Body of pancreas (tissue), 4 donors: ENCODE measurements at regions not wholly inside any gene's neighbourhood (a gene's known extent, or its start where the extent isn't known, plus 50 kb on each side); places are given as distances from the start of the nearest gene placed in this dataset.

Experiments used
- ATAC-seq: fragments of 150-250 bp; one replicate; pipeline ENCODE4 v1.9.1; 2016
- DNase-seq, 4 donors: peaks; one replicate each; pipeline ENCODE4 v3.0.0-alpha.2; 2019
- H3K27ac ChIP-seq, 4 donors: fragments of 200-600 bp; sonication (generic); 1 replicate in 3 of 4; 2 replicates in 1 of 4; pipeline versions ENCODE4 v1.5.1 to v1.6.1; 2016 to 2019; ENCODE audit warnings: mild to moderate bottlenecking in 1 of 4, mixed read lengths in 1 of 4, moderate library complexity in 1 of 4
- H3K27me3 ChIP-seq, 2 donors: fragments of 200-600 bp; sonication (generic); one replicate each; pipeline ENCODE4 v1.6.0; 2016; ENCODE audit warnings: mild to moderate bottlenecking in 1 of 2
- H3K36me3 ChIP-seq, 2 donors: fragments of 200-600 bp; sonication (generic); replicated peaks in 1 of 2; 2 replicates each; pipeline ENCODE4 v1.5.1; 2016; ENCODE audit warnings: low read depth in 2 of 2; ENCODE audit not compliant: insufficient read depth in 1 of 2
- H3K4me1 ChIP-seq: fragments of 200-600 bp; sonication (generic); one replicate; pipeline ENCODE4 v1.6.0; 2016
- H3K4me3 ChIP-seq, 2 donors: fragments of 200-600 bp; sonication (generic); 1 replicate in 1 of 2; 2 replicates in 1 of 2; pipeline ENCODE4 v1.5.1; 2016 to 2019
- H3K9me3 ChIP-seq, 3 donors: fragments of 200-600 bp; sonication (generic); 1 replicate in 2 of 3; 2 replicates in 1 of 3; pipeline ENCODE4 v1.5.1; 2016
- POLR2A ChIP-seq, 3 donors: fragments of 450-650 bp; IDR thresholded peaks; one replicate each; pipeline ENCODE4 v1.6.1; 2016; ENCODE audit warnings: antibody characterized with exemption in 3 of 3, mild to moderate bottlenecking in 2 of 3
- WGBS, 2 donors: methylation state at CpG; one replicate each; pipeline ENCODE4 v1.1.5; 2017; 5-methylcytosine and 5-hydroxymethylcytosine counted together
- intact Hi-C: fragments of 100-400 bp; cut with DNase I; formaldehyde crosslinking; loops from one replicate; pipeline ENCODE4 v1.15.1; 2023
- TF ChIP-seq, protein P1 (sequence below), 7 experiments: fragments of 450-650 bp in 4 of 7; fragments of 200-600 bp in 3 of 7; sonication (generic) in 3 of 7; IDR thresholded peaks; one replicate each; pipeline ENCODE4 v1.5.1; 2016 to 2019; ENCODE audit warnings: antibody characterized with exemption in 7 of 7

DNA sequence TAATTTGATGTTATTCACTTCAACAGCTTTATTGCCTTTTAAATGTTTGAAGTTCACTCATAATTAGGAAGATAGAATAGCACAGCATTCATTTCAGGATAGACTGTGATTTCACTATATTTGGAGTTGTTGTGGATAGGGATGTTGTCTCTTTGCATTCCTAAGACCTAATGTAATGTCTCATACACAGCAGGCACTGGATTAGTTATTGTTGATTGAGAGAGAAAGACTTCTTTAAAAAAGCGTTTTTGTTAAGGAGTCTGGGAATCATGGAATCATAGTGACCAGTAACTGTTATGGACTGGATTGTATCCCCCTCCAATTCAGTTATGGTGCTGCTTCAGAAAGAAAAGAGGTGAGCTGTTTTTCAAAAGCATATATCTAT, 122.0 kb downstream of the USP22 start:
- H3K36me3 ChIP-seq: no peaks in the 10 kb centered on the region
- TF ChIP-seq, protein P1, sequence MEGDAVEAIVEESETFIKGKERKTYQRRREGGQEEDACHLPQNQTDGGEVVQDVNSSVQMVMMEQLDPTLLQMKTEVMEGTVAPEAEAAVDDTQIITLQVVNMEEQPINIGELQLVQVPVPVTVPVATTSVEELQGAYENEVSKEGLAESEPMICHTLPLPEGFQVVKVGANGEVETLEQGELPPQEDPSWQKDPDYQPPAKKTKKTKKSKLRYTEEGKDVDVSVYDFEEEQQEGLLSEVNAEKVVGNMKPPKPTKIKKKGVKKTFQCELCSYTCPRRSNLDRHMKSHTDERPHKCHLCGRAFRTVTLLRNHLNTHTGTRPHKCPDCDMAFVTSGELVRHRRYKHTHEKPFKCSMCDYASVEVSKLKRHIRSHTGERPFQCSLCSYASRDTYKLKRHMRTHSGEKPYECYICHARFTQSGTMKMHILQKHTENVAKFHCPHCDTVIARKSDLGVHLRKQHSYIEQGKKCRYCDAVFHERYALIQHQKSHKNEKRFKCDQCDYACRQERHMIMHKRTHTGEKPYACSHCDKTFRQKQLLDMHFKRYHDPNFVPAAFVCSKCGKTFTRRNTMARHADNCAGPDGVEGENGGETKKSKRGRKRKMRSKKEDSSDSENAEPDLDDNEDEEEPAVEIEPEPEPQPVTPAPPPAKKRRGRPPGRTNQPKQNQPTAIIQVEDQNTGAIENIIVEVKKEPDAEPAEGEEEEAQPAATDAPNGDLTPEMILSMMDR (IDR thresholded peaks at IDR 0.05): no peak
- TF ChIP-seq POLR2A (IDR thresholded peaks at IDR 0.05): no peak
- intact Hi-C loops: no loop called here

DNA sequence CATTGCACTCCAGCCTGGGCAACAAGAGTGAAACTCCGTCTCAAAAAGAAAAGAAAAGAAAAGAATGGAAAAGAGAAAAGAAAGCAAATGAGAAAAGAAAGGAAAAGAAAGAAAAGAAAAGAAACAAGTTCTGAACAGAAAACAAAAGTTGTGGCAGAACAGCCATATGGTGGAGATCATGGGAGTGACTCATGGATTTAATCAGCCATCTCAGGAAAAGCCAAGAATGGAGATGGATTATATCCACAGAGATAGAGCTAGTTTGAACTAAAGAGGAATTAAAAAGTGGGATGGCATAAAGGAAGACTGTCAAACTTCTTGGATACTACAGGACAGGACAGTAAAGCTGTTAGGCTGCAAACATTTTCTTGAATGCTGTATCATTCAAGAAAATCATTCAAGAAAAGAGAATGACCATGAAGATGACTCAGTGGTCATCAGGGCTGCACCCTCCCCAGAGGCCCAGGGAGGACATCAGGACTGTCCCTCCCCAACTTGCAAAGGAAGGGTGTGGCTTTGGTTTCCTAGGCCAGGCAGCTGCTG, 120.6 kb downstream of the USP22 start:
- DNase-seq (no peak), ATAC-seq (no peak)
- H3K27me3 ChIP-seq: no peaks in the 10 kb centered on the region
- H3K4me3 ChIP-seq: no peak overlapping the region
- no peaks in the 10 kb centered on the region for H3K36me3 ChIP-seq
- no peak overlapping the region for H3K27ac ChIP-seq
- no peaks in the 10 kb centered on the region for H3K4me1 ChIP-seq
- intact Hi-C loops: no loop called here
- H3K9me3 ChIP-seq: no peaks in the 10 kb centered on the region
- no peak for TF ChIP-seq POLR2A (IDR thresholded peaks at IDR 0.05)
- TF ChIP-seq, protein P1 (IDR thresholded peaks at IDR 0.05): no peak
- 63 to 90% methylated on average over 1 of the region's 1 CpG for WGBS, 2 donors

More for the DNA sequence above, 122.0 kb downstream of the USP22 start:
- Histone ChIP-seq H3K9me3 (no peaks in the 10 kb centered on the region), H3K4me3 (no peak overlapping the region), H3K27me3 (no peaks in the 10 kb centered on the region), H3K4me1 (no peaks in the 10 kb centered on the region), H3K27ac (no peak overlapping the region)
- DNase-seq: no peak
- 24 to 25% methylated on average over 1 of the region's 1 CpG for WGBS, 2 donors
- ATAC-seq: no peak

DNA sequence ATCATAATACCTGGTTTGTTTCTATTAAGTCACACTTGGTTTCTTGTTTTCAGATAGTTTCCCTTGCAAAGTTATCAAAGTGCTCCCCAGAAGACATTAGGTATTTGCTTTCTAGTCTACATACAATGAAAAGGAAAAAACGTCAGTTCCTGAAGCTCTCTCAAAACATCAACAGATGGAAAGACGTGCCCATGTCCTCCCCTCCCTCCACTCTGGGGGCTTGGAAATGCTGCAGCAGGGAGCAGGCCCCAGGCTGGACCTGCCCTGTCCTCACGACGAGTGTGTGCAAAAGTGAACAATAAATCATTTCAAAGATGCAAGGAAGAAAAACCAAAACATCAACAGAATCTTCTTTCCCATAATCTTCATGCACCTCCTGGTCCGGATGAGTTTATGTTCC, 118.5 kb downstream of the USP22 start:
- Histone ChIP-seq H3K9me3 (no peaks in the 10 kb centered on the region), H3K27me3 (no peaks in the 10 kb centered on the region), H3K36me3 (no peaks in the 10 kb centered on the region), H3K4me3 (no peak overlapping the region), H3K4me1 (no peaks in the 10 kb centered on the region), H3K27ac (no peak overlapping the region)
- DNase-seq (no peak), ATAC-seq (no peak)
- TF ChIP-seq POLR2A (IDR thresholded peaks at IDR 0.05): no peak
- TF ChIP-seq, protein P1 (IDR thresholded peaks at IDR 0.05): no peak
- 65 to 81% methylated on average over 5 of the region's 5 CpGs for WGBS, 2 donors
- intact Hi-C loops: no loop called here

DNA sequence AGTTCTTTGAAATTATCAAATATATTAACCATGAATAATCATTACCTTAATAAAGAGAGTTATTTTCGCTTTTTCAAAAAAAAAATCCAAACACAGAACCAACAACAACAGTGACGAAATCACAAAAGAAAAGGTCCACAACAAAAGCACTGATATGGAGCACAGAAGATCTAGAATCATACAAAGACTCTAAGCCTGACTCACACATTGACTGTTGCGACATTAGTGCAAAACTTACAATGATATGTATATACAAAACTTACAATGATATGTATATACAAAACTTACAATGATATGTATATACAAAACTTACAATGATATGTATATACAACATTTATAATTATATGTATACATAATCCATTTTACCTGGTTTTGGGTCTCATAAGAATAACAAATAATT, 117.7 kb downstream of the USP22 start:
- 80 to 88% methylated on average over 3 of the region's 3 CpGs for WGBS, 2 donors
- no peak for TF ChIP-seq POLR2A (IDR thresholded peaks at IDR 0.05)
- TF ChIP-seq, protein P1 (IDR thresholded peaks at IDR 0.05): no peak
- Histone ChIP-seq H3K27ac (no peak overlapping the region), H3K27me3 (no peaks in the 10 kb centered on the region), H3K36me3 (no peaks in the 10 kb centered on the region), H3K4me1 (no peaks in the 10 kb centered on the region), H3K9me3 (no peaks in the 10 kb centered on the region), H3K4me3 (no peak overlapping the region)
- ATAC-seq: no peak
- no peak for DNase-seq
- intact Hi-C loops: no loop called here

DNA sequence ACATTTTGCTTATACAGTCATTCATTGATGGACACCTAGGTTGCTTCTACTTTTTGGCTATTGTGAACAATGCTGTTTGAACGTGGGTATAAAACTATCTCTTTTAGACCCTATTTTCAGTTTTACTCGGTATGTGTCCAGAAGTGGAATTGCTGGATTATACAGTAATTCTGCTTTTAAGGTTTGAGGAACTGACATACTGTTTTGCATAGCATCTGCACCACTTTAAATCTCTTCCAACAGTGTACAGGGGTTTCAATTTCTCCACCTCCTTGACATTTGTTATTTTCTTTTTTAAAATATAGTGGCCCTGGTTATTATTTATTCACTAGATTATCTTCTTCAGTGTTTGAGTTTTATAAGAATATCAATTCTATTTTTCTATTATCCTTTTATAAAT, 116.9 kb downstream of the USP22 start:
- no peaks in the 10 kb centered on the region for H3K27me3 ChIP-seq
- ATAC-seq (no peak), DNase-seq (no peak)
- WGBS, 2 donors: 63 to 77% methylated on average over 2 of the region's 2 CpGs
- intact Hi-C loops: no loop called here
- H3K4me3 ChIP-seq: no peak overlapping the region
- no peaks in the 10 kb centered on the region for H3K4me1 ChIP-seq
- H3K9me3 ChIP-seq: no peaks in the 10 kb centered on the region
- no peaks in the 10 kb centered on the region for H3K36me3 ChIP-seq
- TF ChIP-seq POLR2A (IDR thresholded peaks at IDR 0.05): no peak
- H3K27ac ChIP-seq: no peak overlapping the region
